C1 segment of cervical spinal cord (tissue), 14 donors: ENCODE measurements at regions not wholly inside any gene's neighbourhood (a gene's known extent, or its start where the extent isn't known, plus 50 kb on each side); places are given as distances from the start of the nearest gene placed in this dataset.
"Not testable (repeated sequence)": the region's sequence is repeated elsewhere in the genome, so short reads cannot be mapped to it uniquely, and the experiment has no call there.

ENCODE experiments used
- DNase-seq, 14 donors: peaks; one replicate each; lab custom pipeline; 2025; lab: John Stamatoyannopoulos, UW

- no peak for DNase-seq
These were observed 195.5 kb downstream of the BCL11A start for GRCh38 chr2:60357996-60358395.

GRCh38 chr2:60356346-60356745 is 197.1 kb downstream of the BCL11A start:
- no peak for DNase-seq

- DNase-seq = no peak
These were observed 197.6 kb downstream of the BCL11A start for GRCh38 chr2:60355849-60356261.

GRCh38 chr2:60354713-60355112 is 198.7 kb downstream of the BCL11A start:
- DNase-seq = no peak

GRCh38 chr2:60353863-60354262 is 199.6 kb downstream of the BCL11A start:
- no peak for DNase-seq

- no peak for DNase-seq
These were observed 200.1 kb downstream of the BCL11A start for GRCh38 chr2:60353406-60353800.

GRCh38 chr2:60352491-60353405 is 200.7 kb downstream of the BCL11A start:
- DNase-seq = no peak

GRCh38 chr2:60351802-60352201 is 201.7 kb downstream of the BCL11A start:
- no peak for DNase-seq

- DNase-seq = no peak
These were observed 202.1 kb downstream of the BCL11A start for GRCh38 chr2:60351321-60351720.

GRCh38 chr2:60350791-60351190 is 202.7 kb downstream of the BCL11A start:
- DNase-seq = no peak

- DNase-seq = no peak
These were observed 205.7 kb downstream of the BCL11A start for GRCh38 chr2:60347781-60348180.

- not testable (repeated sequence) for DNase-seq
These were observed 211.0 kb downstream of the BCL11A start for GRCh38 chr2:60342491-60342890.

- no peak for DNase-seq
These were observed 212.3 kb downstream of the BCL11A start for GRCh38 chr2:60341151-60341550.

GRCh38 chr2:60339286-60339685 is 214.2 kb downstream of the BCL11A start:
- DNase-seq = no peak

GRCh38 chr2:60337142-60337497 is 216.3 kb downstream of the BCL11A start:
- DNase-seq = no peak

GRCh38 chr2:60336442-60337141 is 216.9 kb downstream of the BCL11A start:
- no peak for DNase-seq

- peak in 1 of 14 donors; percentile 19 for DNase-seq
These were observed 217.8 kb downstream of the BCL11A start for GRCh38 chr2:60335533-60336237.

- DNase-seq = no peak
These were observed 218.8 kb downstream of the BCL11A start for GRCh38 chr2:60334610-60335009.

GRCh38 chr2:60333264-60333663 is 220.2 kb downstream of the BCL11A start:
- DNase-seq = no peak

- no peak for DNase-seq
These were observed 222.2 kb downstream of the BCL11A start for GRCh38 chr2:60331115-60331809.

- DNase-seq = no peak
These were observed 224.2 kb downstream of the BCL11A start for GRCh38 chr2:60329225-60329624.

- no peak for DNase-seq
These were observed 228.9 kb downstream of the BCL11A start for GRCh38 chr2:60324536-60324935.
